Nucleus accumbens (tissue), 56 donors: ENCODE measurements at regions not wholly inside any gene's neighbourhood (a gene's known extent, or its start where the extent isn't known, plus 50 kb on each side); places are given as distances from the start of the nearest gene placed in this dataset.
"Not testable (repeated sequence)": the region's sequence is repeated elsewhere in the genome, so short reads cannot be mapped to it uniquely, and the experiment has no call there.

Source experiments
- DNase-seq, 56 donors: peaks; one replicate each; lab custom pipeline; 2025; lab: John Stamatoyannopoulos, UW

DNA sequence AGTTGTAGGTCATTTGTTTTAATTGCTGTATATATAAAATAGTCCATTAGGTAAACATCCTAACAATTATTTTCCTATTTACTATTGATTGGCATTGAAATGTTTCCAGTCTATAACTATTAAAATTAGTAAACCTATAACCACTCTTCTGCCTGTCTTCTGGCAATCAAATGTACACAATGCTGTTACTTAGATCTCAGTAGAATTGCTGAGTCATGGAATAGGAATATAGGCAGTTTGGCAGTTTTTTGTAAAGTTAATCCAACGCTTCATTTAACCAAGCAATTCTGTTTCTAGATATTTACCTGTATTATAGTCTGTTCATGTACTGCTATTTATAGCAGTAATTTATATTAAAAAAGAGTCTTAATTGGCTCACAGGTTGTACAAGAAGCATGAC, 518.1 kb downstream of the DCDC2C start:
- no peak for DNase-seq

DNA sequence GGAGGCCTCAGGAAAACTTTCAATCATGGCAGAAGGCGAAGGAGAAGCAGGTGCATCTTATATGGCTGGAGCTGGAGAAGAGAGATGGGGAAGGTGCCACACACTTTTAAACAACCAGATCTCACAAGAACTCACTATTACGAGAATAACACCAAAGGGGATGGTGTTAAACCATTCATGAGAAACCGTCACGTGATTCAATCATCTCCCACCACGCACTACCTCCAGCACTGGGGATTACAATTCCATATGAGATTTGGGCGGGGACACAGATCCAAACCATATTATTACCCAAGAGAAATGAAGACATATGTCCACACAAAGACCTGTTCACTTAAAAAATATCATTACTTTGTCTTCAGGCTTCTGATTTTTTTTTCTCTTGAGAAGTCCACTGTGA, 518.5 kb downstream of the DCDC2C start:
- DNase-seq: no peak

DNA sequence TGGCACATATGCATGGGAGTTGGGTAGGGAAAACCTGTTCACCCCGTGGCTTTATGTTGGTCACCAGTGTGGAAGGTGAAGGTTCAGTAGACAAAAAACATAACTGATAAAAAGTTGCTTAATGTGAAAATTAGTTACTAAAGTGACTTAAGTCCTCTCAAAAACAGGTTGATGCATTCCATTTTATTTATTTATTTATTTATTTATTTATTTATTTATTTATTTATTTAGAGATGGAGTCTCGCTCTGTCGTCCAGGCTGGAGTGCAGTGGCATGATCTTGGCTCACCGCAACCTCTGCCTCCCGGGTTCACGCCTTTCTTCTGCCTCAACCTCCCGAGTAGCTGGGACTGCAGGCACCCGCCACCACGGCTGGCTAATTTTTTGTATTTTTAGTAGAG, 541.0 kb downstream of the DCDC2C start:
- not testable (repeated sequence) for DNase-seq

DNA sequence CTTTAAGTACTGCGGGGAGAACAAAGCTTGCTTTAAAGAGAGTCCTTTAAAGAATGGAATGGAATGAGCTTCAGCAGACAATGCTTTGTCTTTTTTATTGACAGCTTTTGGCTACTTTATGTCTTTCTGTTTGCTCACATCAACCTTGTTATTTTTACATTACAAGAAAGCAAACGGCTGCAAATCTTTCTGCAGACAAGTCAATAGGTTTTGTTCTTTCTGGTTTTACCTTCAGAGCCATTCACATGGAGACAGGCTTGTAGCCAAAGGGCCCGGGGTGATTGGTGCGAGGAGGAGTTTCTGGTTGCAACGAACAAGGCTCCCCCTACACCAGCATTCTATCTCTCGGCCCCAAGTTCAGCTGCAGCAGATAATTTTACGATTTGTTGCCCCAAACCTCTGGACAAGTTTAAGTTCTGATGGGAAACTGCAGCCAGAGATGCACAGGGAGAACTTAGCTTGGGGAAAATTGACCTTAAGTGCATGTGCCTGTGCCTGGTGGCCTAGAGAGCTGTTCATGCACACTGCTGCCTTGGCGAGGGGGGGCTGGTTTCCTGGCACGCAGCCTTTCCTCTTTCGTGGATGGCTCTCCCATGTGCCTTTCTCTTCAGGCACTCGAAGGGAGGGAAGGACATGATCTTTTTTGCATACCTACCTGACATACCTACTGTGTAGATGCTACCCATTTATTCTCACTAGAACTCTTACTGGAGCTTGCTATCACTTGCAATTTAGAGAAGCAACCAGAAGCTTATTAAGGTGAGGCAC, 543.2 kb downstream of the DCDC2C start:
- no peak for DNase-seq

DNA sequence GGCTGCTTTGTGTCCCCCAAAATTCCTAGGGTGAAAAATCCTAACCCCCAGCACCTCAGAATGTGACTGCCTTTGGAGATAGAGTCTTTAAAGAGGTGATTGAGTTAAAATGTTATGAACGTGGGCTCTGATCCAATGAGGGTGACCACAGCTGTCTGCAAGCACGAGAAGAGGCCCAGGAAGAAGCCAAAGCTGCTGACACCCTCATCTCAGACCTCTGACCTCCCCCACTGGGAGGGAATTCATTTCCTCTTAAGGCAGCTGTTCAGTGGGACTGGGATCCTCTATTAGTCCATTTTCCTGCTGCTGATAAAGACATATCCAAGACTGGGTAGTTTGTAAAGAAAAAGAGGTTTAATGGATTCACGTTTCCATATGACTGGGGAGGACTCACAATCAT, 544.4 kb downstream of the DCDC2C start:
- no peak for DNase-seq

DNA sequence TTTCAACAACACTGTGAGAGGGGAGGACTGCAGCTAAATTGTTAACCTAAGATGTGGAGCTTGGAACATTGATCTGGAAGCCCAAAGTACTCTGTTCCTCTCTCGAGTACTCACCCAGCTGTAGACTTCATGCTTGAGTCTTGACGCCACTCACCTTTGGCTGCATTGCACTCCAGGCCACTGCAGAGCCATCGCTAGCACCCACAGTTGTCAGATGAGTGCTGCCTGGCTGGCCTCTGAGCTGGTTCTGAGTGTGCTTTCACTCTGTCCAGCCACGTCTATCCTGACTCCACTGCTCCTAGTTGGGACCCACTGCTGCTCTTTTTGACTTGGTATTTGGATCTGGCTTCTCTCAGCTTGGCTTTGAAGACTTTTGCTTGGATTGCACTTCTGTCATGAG, 552.1 kb downstream of the DCDC2C start:
- no peak for DNase-seq

DNA sequence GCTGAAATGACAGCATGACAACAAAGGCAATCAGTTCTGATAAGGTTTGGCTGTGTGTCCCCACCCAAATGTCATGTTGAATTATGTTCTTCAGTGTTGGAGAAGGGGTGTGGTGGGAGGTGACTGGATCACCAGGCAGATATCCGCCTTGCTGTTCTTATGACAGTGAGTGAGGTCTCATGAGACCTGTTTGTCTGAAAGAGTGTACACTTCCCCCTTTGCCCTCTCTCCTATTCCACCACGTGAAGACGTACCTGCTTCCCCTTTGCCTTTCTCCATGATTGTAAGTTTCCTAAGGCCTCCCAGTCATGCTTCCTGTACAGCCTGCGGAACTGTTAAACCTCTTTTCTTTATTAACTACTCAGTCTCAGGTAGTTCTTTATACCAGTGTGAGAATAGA, 553.0 kb downstream of the DCDC2C start:
- no peak for DNase-seq

DNA sequence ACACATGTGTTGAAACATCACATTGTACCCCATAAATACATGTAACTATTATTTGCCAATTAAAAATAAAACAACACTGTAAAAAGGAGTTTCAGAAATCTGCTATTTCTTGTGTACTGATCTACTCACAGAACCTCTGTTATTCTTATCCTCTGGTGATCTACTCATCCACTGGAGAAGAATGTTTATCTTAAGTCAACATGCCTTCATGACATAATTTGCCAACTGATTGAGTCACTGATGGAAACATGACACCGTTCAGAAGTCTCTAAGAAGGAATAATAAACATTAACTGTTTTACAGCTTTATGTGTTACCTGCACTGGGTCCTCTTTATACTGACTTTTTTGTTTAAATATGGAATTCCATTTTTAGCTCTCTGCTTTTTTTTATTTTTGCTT, 555.2 kb downstream of the DCDC2C start:
- DNase-seq: no peak

DNA sequence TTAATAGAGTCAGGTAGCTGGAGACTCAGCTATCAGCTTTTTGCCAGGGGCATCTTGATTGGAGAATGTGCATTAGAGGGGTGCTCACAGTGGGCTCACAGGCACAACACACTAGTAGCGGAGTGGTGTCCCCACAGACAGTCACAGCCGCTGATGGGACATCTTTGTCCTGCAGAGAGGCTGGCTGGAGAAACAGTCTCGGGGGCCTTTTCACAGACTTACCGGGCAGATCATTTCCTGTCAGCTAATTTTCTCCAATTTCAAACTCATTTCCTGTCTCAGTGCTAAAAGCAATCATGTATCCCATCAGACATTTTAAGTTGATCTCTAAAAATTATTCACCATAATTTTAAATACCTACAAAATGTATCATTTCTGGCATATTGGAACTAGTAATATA, 562.6 kb downstream of the DCDC2C start:
- DNase-seq: no peak

DNA sequence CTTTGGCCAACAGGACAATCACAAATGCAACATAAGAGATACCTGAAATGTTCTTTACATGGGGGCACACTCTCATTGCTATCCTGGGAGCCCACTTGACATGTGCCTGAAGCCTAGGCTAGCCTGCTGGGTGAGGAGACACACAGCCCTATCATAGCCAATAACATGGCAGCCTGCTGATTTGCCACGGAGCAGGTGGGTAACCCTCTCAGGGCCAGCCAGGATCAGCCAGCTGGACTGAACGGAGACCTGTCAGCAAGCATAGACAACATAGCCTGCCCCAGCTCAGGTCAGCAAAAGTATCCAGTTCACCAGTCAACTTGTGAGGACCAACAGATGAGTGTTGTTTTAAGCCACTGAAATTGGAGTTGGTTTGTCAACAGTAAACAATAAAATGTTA, 566.5 kb downstream of the DCDC2C start:
- DNase-seq: no peak

DNA sequence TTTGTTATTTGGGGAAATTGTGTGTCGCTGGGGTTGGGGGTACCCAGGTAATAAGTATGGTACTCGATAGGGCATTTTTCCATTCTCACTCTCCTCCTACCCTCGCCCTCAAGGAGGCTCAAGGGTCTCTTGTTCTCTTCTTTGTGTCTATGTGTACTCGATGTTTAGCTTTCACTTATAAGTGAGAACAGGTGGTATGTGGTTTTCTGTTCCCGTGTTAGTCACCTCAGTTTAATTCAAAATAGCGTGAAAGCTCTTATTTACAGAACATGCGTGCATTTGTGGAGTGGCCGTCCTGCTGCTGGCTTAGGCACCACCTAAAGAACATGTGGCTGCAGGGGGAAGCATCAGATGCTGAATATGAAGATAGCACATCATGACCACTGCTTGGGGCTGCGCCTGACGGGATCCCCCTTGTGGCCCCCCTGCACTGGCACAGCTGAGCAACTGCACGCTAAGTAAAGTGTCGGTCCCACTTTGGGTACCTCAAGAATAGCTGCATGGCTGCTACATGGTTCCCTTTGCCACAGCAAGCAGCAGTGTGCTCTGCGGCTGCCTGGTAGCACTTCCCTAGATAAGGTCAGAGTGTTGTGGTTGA, 569.0 kb downstream of the DCDC2C start:
- DNase-seq: no peak

DNA sequence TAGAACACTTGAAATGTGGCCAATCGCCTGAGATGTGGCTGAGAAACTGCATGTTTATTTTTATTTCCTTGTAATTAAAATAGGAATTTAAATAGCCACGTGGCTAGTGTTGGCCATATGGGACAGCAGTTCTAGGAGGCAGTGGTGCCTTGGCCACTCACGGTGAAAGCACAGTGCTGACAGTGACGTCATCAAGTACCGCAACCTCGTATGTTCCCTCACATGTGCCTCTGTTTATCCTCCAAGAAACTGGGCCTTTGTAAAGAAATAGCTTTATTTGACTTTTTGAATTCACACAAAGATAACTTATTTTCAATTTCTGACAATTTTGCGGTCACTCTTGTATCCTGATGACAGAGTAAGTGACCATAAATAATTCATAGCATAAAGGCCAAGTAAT, 575.0 kb downstream of the DCDC2C start:
- DNase-seq: no peak

DNA sequence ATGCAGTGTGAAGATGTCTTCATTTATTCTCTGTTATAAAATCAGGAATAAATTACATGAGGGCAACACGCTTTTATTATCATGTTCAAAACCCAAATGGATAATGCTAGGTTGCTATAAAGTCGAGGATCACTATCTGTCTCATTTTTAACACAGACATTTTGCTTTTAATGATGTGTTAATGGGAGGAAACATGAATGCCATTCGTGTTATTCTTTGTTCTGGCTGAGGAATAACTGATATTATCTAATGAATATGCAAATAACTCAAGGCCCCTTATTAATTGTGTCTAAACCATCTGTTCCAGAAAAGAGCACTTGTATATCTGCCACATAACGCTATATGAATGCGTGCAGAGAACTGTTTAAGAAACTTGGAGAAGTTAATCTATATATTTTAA, 576.1 kb downstream of the DCDC2C start:
- DNase-seq: no peak

DNA sequence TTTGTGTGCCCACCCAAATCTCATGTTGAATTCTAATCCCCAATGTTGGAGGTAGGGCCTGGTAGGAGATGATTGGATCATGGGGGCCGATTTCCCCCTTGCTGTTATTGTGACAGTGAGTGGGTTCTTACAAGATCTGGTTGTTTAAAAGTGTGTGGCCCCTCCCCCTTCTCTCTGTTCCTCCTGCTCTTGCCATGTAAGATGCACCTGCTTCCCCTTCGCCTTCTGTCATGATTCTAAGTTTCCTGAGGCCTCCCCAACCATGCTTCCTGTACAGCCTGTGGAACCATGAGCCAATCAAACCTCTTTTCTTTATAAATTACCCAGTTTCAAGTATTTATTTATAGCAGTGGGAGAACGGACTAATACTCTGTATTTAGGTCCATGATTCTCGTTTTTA, 588.1 kb downstream of the DCDC2C start:
- DNase-seq: no peak

DNA sequence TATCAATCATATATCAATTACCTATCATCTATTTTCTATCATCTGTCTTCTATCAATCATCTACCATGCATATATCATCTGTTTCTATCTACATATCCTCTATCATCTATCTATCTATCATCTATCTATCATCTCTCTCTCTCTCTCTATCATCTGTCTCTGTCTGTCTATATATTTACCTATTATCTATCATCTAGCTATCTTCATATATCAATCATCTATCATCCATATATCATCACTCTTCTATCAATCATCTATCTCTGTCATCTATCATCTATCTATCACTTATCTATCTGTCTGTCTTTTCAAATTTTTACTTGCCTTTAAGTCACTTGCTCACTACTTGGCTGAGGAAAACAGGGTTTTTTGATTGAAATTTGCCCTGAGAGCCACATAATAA, 592.3 kb downstream of the DCDC2C start:
- no peak for DNase-seq

DNA sequence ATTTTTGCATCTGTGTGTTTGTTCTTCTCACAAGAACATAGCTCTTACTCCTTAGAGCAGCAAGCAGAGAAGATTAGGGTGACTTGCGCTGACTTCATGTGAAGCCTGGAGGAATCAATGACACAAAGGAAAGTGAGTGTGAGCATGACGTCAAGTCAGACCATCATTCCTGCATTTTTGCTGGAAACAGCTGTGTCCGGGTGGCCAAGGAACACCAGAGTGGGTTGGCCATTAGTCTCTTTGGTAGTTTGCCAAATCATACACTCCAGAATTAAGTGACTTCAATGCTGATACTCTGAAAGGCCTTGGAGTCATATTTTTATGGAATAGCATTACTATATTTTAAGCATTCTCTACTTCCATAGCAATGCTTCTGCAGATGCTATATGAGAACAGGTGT, 597.2 kb downstream of the DCDC2C start:
- DNase-seq: no peak

DNA sequence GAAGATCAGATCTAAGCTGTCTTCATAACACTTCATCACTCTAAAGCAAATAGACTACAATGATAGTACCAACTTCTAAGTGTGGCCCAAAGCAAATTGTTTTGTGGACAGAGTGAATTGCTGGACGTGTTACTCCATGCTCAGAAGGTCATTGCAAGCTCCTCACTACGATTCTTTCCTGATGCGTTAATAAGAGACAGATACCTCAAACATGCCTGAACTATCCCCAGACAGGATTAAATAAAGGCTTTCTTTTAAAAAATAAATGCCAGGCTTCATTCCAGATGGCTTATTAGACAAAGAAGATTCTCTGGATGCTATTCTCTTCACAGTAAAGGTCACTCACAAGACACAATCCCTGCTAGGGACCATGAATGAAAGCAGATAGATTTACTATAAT, 621.2 kb downstream of the DCDC2C start:
- no peak for DNase-seq

DNA sequence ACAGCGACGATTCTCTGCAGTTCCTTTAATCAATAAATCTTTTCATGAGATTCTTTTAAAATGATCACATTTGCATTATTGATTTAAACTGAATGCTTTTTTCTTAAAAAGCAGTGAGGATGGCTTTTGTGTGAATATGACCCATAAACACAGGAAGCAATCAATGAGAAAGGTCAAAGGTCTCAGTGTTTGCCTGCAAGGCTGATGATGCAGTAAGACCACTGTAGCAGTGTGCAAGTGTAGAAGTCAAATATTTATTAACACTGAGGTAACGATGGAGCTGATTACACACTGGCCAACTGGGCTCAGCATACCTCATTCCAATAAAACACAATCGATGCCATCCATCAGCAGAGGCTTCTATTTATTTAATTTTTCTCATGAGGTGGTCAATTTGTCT, 633.5 kb downstream of the DCDC2C start:
- no peak for DNase-seq

DNA sequence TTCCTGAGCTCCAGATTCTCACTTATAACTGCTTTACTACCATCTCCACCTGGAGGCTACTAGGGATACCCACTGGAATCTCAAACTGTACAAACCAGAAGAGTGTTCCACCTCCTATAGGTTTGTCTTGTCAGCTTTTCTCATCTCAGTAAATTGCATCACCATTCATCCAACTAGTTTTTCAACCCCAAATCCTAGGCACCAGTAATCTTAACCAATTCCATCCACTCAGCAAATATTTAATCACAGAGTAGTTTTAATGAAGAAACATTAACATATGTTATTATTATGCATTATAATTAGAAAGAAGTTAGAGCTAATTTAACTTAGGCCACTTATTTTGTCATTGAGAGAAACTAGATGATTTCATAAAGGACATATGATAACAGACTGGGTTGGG, 635.0 kb downstream of the DCDC2C start:
- no peak for DNase-seq

DNA sequence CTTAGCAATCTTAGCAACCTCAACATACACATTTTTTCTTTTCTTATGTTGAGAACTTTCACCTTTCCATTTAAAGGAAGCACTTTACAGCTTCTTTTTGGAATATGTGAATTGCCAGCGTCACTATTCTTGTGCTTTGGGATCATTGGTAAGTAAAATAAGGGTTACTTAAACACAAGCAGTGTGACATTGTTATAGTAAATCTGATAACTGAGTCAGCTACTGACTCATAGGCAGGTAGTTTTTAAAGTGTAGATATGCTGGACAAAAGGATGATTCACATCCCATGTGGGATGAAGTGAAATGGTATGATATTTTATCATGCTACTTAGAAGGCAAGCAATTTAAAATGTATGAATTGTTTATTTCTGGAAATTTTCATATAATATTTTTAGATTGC, 637.2 kb downstream of the DCDC2C start:
- no peak for DNase-seq

DNA sequence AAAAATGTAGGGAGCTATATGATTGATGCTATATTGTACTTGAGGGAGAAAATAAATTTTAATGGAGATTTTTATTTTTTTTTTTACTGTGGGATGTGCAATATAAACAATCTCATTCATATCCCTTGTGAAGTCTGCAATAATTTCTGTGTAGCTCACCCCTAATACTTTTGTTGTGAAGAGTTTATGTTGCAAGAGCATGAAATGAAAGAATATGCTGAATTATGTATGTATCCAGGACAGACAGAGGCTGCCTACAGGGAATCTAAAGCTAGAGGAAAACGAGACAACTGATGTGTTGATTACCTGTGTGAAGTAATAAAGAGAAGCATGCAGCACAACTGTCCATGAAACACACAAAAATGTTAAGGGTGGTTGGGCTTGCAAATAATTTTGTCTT, 643.3 kb downstream of the DCDC2C start:
- no peak for DNase-seq

DNA sequence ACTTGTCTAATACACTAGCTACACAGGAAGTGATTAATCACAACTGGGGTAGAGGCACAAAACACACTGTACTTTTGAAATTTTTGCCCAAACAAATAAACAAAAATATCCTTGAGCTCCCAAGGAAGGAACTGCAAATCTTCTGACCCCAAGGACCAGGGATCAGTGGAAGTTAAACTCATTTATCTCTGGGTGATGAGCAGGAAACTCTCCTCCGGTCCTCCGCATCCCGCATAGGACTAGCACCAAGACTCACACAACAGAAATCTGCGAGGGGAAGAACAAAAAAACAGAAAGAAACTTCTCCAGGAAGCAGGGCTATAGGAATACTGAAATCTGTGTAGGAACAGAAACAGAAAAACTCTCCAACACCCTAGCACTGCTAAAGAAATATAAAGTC, 650.3 kb downstream of the DCDC2C start:
- no peak for DNase-seq

DNA sequence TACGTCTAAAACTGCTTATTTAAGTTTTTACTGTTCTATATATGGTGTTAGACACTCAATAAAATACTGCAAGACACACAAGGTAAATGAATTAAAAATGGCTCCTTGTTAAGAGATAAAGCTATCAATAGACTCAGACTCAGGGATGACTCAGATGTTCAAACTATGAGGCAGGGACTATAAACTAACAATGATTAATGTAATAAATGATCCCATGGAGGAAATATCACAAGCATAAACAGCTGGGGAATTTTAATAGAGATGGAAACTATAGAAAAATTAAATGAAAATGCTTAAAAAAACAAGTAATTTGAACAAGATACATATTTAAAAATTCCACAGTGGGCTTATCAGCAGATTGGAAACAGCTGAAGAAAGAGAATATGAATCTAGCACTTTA, 650.8 kb downstream of the DCDC2C start:
- no peak for DNase-seq
